Loucy (cell line): ENCODE measurements at regions not wholly inside any gene's neighbourhood (a gene's known extent, or its start where the extent isn't known, plus 50 kb on each side); places are given as distances from the start of the nearest gene placed in this dataset.

Experiments
- CTCF ChIP-seq: fragments of 200-600 bp; sonication (generic); conservative IDR thresholded peaks from 2 replicates; pipeline ENCODE4 v1.5.1; 2014; ENCODE audit warnings: mild to moderate bottlenecking, antibody characterized with exemption, low read length
- EZH2phosphoT487 ChIP-seq: fragments of 200-600 bp; IDR thresholded peaks from 2 replicates; pipeline ENCODE4 v1.6.1; 2018; ENCODE audit warnings: antibody characterized with exemption, mild to moderate bottlenecking, moderate library complexity, borderline replicate concordance

- TF ChIP-seq CTCF (no peak), EZH2phosphoT487 (no peak)
These were observed 144.3 kb upstream of the SYN3 start for GRCh38 chr22:33202455-33202854.
